ENCODE measurements at regions not wholly inside any gene's neighbourhood (a gene's known extent, or its start where the extent isn't known, plus 50 kb on each side); places are given as distances from the start of the nearest gene placed in this dataset.

DNA sequence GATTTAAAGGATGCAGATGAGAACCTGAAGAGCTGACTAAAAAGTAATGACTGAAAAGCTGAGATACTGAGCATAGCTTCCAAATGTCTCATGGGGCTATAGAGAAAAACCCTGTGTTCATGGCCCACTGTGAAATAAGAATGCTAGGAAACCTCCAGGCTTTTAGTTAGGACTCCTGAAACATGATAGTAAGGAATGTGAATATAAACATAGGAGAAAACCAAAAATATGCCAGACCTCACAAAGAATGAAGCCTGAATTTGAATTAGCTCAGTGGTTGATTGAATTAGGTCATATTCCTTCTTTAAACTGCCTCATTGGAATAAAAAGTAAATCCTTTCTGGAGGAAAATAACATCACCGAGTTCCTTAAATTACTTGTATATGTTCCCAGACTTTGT, 194.5 kb upstream of the NXPH2 start:
- TF ChIP-seq POLR2A (IDR thresholded peaks at IDR 0.05; ENCODE audit: extremely low read depth, insufficient read length): no peak
- TF ChIP-seq, protein P1, sequence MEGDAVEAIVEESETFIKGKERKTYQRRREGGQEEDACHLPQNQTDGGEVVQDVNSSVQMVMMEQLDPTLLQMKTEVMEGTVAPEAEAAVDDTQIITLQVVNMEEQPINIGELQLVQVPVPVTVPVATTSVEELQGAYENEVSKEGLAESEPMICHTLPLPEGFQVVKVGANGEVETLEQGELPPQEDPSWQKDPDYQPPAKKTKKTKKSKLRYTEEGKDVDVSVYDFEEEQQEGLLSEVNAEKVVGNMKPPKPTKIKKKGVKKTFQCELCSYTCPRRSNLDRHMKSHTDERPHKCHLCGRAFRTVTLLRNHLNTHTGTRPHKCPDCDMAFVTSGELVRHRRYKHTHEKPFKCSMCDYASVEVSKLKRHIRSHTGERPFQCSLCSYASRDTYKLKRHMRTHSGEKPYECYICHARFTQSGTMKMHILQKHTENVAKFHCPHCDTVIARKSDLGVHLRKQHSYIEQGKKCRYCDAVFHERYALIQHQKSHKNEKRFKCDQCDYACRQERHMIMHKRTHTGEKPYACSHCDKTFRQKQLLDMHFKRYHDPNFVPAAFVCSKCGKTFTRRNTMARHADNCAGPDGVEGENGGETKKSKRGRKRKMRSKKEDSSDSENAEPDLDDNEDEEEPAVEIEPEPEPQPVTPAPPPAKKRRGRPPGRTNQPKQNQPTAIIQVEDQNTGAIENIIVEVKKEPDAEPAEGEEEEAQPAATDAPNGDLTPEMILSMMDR (IDR thresholded peaks at IDR 0.05; ENCODE audit: low read depth, low read length): no peak

Data from NB4 (cell line).